GM10248 (cell line): ENCODE measurements at regions not wholly inside any gene's neighbourhood (a gene's known extent, or its start where the extent isn't known, plus 50 kb on each side); places are given as distances from the start of the nearest gene placed in this dataset.

Experiments used
- CTCF ChIA-PET: fragments of 300-600 bp; sonication (Branson Sonifier 250); formaldehyde crosslinking; extraction: SDS; loops from one replicate; lab custom pipeline; 2021; ENCODE audit warnings: antibody characterized with exemption; lab: Yijun Ruan, JAX
- POLR2A ChIA-PET: fragments of 350-650 bp; sonication (Branson Sonifier 250); formaldehyde crosslinking; extraction: SDS; loops from one replicate; lab custom pipeline; 2020; ENCODE audit warnings: antibody characterized with exemption; lab: Yijun Ruan, JAX
- DNase-seq: peaks from one replicate; pipeline ENCODE4 v3.0.0; 2012; ENCODE audit errors: extremely low spot score
- TF ChIP-seq, protein P1 (sequence below): IDR thresholded peaks from 2 replicates; pipeline ENCODE4 v1.5.1; 2012; ENCODE audit warnings: mild to moderate bottlenecking, low read depth; ENCODE audit errors: extremely low read depth, missing control alignments, control extremely low read depth

DNA sequence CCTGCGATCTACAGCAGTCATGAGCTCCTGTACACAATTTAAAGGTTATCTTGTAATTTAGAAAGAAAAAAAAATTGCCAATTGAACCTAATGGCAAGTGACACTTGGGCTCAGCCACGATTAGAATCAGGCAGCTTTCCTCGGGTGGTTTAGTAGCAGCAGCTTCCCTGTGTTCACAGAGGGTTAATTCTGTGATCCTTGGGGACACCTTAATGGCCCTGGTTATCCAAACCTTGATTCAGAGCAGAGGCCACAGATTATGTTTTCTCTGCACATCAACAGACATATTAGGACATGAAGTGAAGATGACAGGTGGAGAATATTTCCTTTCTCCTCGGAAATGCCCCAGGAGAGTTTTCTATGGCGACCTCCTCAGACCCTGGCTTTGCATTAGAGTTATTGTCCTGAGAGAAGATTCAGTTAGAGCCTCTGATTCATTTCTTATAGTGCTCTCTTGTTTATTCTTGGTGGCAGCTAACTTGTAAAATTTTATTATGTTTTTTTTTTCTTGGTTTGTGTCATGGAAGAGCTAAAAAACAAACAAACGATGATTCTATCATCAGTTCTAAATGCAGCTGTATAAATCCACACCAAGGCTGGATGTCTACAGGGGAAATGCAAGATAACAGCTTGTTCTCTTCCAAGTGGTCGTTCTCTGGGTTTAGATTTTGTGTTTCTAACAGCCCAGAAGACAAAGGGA, 351.2 kb upstream of the DYNLRB2 start:
- TF ChIP-seq, protein P1, sequence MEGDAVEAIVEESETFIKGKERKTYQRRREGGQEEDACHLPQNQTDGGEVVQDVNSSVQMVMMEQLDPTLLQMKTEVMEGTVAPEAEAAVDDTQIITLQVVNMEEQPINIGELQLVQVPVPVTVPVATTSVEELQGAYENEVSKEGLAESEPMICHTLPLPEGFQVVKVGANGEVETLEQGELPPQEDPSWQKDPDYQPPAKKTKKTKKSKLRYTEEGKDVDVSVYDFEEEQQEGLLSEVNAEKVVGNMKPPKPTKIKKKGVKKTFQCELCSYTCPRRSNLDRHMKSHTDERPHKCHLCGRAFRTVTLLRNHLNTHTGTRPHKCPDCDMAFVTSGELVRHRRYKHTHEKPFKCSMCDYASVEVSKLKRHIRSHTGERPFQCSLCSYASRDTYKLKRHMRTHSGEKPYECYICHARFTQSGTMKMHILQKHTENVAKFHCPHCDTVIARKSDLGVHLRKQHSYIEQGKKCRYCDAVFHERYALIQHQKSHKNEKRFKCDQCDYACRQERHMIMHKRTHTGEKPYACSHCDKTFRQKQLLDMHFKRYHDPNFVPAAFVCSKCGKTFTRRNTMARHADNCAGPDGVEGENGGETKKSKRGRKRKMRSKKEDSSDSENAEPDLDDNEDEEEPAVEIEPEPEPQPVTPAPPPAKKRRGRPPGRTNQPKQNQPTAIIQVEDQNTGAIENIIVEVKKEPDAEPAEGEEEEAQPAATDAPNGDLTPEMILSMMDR: no peak
- no peak for DNase-seq
- ChIA-PET POLR2A (no interaction called here), CTCF (interaction anchor here (0.7 to 1.4 kb wide), 2 partner anchors 9 to 17 kb away, joined by 3 read pairs; no protein-coding TSS in a partner anchor)

DNA sequence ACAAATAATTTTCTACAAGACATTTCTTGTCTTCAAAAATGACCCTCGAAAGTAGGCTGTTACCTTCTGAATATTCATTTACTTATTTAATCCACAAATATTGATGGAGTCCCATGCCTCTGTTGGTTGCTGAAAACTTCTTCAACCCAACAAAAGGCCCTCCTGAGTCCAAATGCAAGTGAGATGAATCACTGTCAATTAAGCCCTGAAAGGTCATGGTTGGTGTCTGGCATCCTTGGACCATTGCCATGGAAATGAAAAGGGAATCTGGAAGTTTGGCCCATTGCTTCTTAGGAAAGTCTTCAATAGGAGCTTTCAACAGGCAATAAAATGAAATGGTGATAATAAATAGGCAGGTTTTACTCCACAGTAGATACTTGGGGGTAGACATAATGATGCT, 364.7 kb upstream of the DYNLRB2 start:
- TF ChIP-seq, protein P1: no peak
- POLR2A ChIA-PET: no interaction called here
- no peak for DNase-seq
- CTCF ChIA-PET: interaction anchor here (2.0 kb wide), 1 partner anchor 8 kb away, joined by 5 read pairs; no protein-coding TSS in a partner anchor

DNA sequence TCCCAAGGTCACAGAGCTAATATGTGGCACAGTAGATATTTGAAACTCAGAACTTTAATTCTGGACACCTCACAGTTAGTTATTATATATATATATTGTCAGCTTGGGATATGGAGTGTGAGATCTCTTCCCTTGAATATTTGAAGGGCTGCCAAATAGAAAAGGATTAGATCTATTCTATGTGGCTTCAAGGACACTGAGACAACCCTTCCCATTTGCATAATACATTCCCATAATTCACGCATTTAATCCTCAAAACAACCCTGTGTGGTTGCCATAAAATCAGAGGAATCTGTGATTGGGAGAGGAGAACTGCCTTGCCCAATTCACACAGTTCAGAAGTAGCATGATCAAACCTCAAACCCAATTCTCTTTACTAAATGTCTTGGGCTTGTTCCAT, 365.8 kb upstream of the DYNLRB2 start:
- POLR2A ChIA-PET: no interaction called here
- TF ChIP-seq, protein P1: no peak
- CTCF ChIA-PET: interaction anchor here (2.0 kb wide), 1 partner anchor 9 kb away, joined by 5 read pairs; no protein-coding TSS in a partner anchor
- DNase-seq: no peak

DNA sequence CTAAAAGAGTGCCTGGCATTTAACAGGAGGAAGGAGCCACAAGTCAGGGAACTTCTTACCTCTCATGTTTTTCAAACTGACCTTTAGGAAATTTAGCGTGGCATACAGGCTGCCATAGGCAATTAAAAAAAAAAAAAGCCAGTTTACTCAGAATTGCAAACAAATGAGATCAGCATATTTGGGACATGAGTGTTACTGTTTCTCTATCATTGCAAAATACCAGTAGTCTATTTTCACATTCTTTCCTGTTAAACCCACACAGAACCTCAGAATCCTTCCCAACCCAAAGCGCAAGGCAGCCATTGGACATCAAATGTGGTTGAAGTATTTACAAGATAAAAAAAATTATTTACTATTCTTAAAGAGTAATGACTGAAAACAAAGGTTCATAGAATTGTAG, 366.4 kb upstream of the DYNLRB2 start:
- TF ChIP-seq, protein P1: no peak
- CTCF ChIA-PET: interaction anchor here (1.3 kb wide), 1 partner anchor 21 kb away, joined by 3 read pairs; no protein-coding TSS in a partner anchor
- POLR2A ChIA-PET: no interaction called here
- DNase-seq: no peak

DNA sequence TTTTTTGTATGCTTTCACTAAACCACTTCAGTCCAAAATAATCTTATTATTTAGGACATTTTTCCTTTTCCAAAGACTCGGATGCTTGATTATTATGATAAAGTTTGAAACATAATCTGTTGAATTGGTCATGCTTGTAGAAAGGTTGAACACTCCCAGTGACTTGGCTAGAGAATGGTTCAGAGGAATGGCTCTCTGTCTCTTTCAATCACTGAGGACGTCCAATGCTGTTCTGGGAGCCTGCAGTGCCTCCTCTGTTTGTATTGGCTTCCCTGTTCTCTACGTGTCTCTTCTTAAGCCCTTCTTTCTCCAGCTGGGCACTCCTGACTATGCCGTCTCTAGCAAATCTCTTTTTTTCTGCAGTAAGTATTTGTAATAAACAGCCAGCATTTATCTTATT, 369.0 kb upstream of the DYNLRB2 start:
- POLR2A ChIA-PET: no interaction called here
- TF ChIP-seq, protein P1: no peak
- CTCF ChIA-PET: interaction anchor here (1.6 kb wide), 1 partner anchor 19 kb away, joined by 3 read pairs; no protein-coding TSS in a partner anchor
- DNase-seq: no peak

DNA sequence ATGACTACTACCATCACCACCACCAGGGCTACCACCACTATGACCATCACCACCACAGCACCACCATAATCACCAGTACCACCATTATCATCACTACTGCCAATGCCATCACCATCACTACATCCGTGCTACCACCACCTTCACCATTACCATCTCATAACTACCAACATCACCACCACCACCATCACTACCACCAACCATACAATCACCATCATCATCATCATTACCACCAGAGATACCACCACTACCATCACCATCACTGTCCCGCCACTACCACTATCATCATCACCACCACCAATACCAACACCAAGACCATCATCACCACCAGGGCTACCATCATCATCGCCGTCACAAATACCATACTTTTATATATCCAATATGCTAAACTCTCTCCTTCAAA, 369.6 kb upstream of the DYNLRB2 start:
- POLR2A ChIA-PET: no interaction called here
- DNase-seq: no peak
- TF ChIP-seq, protein P1: no peak
- CTCF ChIA-PET: no interaction called here
